Stimulated activated CD4-positive, alpha-beta T cell treated with anti-CD3 and anti-CD28 coated beads, Interleukin-2, amount 100 ng/mL, for 48 hours (primary cell): ENCODE measurements at regions not wholly inside any gene's neighbourhood (a gene's known extent, or its start where the extent isn't known, plus 50 kb on each side); places are given as distances from the start of the nearest gene placed in this dataset.

Source experiments
- DNase-seq, 2 donors: peaks; one replicate each; pipeline ENCODE4 v3.0.0-alpha.2; 2020

- no peak for DNase-seq
Measured at GRCh38 chr7:46850563-46851330, 731.2 kb downstream of the TNS3 start.

- no peak for DNase-seq
Measured at GRCh38 chr7:46848944-46849343, 733.0 kb downstream of the TNS3 start.

DNA sequence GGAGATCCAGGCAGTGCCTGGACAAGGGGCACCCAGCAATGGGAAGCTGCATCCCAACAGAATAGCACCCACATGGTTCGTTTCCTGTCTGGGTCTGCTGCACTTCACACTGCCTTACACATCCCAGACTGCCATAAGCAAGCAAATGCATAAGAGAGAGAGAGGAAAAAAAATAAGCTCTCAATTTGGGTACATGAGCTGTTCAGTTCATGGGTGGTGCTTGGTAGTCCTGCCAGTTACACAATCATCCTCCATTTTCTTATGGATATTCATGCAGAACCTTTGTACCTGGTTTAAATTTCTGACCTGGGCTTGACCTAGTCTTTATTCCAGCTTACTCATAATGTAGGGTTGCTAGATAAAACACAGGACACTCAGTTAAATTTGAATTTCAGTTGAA lies 733.6 kb downstream of the TNS3 start:
- DNase-seq = no peak

- no peak for DNase-seq
Measured at GRCh38 chr7:46847126-46847525, 734.8 kb downstream of the TNS3 start.

DNA sequence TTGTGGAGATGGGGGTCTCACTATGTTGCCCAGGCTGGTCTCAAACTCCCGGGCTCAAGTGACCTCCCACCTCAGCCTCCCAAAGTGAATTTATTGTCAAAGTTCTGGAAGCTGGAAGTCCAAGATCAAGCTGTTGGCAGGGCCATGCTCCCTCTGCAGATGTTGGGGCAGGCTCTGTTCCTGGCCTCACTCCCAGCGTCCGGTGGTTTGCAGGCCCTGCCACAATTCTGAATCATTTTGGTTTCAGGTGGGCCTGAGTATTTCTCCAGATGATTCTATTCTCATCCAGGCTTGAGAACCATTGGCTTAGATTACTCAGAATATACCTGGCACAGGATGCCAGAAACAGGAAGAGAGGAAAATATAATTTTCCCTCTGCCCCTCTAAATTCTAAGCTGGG lies 737.4 kb downstream of the TNS3 start:
- DNase-seq = no peak

DNA sequence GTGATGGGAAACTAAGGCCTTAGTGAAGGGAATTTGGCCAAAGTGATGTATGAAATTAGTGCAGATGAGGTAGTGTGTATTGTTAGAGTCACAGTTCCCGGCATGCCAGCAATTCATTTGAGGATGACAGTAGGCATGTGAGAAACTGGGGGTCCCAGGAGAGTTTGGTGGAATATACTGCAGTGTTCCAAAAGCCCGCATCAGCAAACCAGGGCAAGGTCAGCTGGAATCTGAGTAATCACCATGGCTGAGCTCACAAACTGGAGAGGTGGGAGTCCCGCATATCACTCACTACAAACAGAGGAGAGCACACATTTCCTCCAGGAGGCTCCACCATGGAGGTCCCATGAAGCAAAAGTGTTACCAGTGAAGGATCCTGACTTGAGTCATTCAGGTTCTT lies 740.7 kb downstream of the TNS3 start:
- DNase-seq = no peak

- no peak for DNase-seq
Measured at GRCh38 chr7:46839651-46840050, 742.3 kb downstream of the TNS3 start.

DNA sequence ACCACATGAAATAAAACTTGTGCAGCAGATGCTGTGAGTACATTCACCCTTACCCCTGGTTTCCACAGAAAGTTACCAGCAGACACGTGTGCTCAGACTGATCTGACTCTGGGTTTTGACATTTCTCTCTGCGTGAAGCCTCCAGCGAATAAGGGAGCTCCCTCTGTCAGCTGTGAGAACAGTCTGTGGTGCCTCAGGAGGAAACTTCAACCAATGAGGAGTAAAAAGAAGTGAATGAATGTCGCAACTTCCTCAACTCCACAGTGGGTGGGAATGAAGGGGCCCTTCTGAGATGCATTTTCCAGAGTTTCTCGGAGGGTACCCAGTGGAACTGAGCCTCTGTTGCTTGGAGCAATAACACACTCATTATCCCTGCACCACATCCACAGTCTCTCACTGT lies 743.4 kb downstream of the TNS3 start:
- DNase-seq = no peak

GRCh38 chr7:46835556-46835955 lies 746.4 kb downstream of the TNS3 start:
- no peak for DNase-seq

DNA sequence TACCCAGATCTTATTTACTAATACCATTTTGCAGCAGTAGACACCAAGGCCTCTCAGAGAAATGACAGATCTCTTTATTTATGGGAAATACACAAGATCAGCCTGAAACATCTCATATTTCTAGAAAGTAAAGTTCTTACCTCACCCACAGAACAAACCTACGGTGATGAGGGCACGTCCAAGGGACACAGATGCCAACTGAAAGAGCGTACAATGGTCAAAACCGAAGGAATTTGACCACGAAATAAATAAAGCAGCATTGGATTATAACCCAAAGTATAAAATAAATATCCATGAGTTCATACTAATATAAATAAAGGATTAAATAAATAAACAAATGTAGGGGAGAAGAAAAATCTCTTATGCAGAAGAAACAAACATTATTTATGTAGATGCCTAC lies 747.0 kb downstream of the TNS3 start:
- no peak for DNase-seq

DNA sequence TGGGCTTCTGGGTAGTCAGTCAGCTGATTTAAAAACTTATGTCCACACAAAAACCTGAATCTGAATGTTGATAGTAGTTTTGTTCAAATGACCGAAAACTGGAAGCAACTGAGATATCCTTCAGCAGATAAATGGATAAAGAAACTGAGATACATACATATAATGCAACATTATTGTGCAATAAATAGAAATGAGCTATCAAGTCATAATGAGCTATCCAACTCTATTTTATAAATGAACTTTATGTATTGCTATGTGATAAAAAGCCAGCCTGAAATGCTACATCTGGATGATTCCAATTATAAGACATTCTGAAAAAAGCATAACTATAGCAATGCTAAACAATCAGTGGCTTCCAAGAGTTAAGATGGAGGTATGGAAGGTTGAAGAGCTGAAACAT lies 748.7 kb downstream of the TNS3 start:
- no peak for DNase-seq

GRCh38 chr7:46832136-46832535 lies 749.8 kb downstream of the TNS3 start:
- DNase-seq = no peak

- no peak for DNase-seq
Measured at GRCh38 chr7:46819819-46820218, 762.1 kb downstream of the TNS3 start.

DNA sequence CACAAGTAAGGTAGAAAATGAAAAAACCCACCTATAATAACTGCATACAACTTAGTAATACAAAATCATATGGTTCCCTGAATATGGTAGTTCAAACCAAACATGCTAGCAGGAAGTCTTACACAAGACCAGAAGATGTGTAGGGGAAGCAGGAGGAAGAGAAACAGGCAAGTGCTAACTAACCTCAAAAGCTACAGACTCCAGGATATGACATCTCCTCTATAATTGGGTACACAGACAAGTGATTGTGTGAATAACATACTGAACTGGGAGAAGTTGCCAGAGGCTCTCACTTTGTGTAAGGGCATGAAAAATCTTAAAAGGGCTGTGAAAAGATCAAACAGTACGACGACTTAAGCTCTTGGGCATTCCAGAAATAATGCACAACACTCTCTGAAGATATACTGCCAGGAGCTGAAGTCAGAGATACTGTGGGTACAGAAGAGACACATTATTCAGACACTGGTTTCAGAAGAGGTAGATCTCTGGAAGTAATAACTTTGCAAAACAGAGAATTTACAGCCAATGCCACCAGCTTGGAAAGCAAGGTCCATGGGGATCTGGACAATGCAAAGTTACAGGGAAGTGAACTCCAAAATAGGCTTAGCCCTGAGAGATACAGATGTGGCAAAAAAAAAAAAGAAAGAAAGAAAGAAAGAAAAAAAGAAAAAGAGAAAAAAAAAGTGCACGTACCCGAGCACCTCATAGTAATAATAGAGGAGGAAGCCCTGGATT lies 767.2 kb downstream of the TNS3 start:
- DNase-seq = no peak

DNA sequence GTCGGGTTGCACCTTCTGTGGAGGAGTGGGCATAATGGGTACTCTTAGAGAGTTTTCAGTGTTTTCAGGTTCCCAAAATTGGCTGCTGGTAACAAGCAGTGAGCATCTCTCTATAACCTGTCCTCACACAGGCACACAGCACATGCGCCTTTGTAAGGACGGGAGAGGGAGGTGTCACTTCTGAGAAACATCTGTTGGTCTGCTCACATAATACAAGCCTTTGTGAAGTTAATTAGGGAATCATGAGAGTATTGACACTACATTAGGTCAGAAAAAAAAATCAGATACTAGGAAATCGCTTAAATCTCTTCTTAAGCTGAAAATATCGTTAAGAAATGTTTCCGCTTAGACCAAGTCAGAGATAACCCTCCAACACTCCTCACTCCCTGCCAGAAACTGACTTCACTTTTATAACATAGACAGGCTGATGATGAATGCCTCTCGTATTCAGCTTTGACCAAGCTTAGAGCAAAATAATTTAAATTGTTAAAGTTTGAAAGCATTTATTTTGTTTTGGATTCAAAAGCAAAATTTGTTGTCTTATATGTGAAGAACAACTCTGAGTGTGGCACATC lies 769.7 kb downstream of the TNS3 start:
- no peak for DNase-seq

DNA sequence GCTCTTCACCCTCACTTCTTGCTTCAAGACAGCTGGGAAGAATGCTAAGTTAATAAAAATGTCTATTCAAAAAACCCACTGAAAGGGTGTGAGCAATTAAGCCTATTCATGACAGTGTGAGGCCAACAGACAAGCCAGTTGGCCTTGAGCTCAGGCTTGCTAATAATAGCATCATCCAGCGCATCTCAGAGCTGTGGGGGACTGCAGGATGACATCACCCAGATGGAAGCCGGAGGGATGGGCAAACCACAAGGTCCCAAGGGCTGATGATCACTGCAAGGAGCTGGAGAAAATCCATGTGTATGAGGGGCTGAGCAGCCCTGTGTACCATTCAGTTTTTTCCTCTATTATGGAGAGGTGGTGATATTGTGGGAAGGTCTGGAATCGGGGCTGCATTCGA lies 770.4 kb downstream of the TNS3 start:
- DNase-seq = no peak

DNA sequence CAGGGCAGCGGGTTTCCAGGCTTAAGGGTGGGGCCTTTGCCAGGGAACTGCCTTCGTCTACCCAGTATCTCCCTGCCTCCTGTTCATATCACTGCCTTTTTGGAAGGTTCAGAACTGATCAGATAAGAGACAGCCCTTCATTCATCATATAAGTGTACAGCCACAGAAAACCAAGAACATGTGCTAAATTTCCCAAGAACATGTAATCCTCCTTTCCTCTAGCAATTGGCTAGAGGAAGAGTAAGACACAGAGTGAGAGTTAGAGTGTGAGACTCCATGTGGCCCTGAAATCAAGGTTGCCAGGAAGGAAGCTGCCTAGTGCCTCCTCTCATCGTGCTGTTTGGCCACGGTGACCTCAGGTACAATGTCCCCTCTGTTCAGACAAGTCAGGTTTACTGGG lies 770.9 kb downstream of the TNS3 start:
- no peak for DNase-seq

DNA sequence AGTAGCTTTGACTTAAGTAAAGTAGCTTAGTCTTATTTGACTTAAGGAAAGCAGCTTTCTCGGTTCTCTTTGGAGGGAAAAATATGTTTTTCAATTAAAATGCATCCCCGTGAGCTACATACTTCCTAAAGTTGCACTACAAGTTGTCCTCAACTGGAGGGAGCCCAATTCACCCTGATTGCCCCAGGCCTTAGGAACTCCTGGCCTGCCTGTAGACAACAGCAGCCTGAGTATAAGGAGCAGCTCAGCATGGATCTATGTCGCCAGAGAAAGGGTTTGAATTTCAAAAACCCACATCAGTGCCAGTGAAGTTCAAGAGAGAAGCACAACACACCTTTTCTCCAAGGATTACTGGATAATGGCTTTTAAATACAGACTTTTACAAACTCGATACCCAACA lies 772.0 kb downstream of the TNS3 start:
- no peak for DNase-seq

DNA sequence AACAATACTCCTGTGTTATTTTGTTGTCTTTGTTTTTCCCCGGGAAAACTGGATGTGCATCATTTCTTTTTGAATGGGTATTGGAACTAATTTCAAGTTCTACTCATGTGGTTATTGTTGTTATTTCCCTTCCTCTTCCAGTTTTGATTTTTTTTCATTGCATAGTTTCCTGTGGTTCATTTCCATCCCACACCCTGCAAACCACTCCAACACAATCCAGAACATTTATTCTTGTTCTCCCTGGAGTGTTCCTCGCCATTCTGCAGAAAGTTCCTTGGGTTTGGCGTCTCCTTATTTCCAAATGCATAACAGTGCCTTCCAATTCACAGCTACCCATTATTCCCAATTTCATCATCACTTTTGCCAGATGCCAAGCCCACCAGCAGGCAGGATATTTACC lies 775.1 kb downstream of the TNS3 start:
- no peak for DNase-seq

- DNase-seq = no peak
Measured at GRCh38 chr7:46802479-46802878, 779.4 kb downstream of the TNS3 start.

DNA sequence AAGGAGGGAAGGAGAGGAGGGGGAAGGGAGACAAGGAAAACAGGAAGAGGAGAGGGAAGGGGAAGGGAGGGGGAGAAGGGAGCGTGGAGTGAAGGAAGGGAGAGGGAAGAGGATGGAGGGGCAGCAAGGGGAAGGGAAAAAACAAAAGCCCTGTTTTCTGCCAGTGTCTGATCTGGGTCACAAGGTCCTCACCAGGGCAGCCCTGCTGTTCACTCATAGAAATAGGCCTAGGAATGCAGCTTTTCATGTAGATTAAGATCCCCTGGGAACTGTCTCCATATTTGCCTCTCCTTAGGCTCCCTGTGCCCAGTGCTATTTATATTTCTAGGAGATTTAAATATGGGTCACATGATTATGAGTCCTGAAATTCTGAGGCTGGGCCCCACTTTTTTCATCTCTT lies 790.7 kb downstream of the TNS3 start:
- DNase-seq = no peak

DNA sequence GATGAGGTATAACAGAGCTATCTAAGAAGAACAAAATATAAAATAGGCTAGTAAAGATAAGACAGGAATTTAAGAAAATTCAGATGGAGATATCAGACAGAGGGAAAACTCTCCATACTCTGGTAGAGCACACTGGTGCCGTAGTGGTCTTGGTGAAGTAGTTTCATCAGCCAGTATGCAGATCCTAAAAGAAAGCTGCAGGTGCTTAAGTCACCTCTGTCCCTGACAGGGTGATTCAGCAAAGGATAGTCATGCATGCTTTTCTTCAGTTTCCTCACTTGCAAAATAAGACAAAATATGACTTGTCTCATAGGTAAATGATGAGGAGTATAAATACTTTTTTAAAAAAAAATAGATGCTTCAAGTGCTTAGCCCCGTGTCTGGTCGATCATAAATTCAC lies 794.9 kb downstream of the TNS3 start:
- no peak for DNase-seq

DNA sequence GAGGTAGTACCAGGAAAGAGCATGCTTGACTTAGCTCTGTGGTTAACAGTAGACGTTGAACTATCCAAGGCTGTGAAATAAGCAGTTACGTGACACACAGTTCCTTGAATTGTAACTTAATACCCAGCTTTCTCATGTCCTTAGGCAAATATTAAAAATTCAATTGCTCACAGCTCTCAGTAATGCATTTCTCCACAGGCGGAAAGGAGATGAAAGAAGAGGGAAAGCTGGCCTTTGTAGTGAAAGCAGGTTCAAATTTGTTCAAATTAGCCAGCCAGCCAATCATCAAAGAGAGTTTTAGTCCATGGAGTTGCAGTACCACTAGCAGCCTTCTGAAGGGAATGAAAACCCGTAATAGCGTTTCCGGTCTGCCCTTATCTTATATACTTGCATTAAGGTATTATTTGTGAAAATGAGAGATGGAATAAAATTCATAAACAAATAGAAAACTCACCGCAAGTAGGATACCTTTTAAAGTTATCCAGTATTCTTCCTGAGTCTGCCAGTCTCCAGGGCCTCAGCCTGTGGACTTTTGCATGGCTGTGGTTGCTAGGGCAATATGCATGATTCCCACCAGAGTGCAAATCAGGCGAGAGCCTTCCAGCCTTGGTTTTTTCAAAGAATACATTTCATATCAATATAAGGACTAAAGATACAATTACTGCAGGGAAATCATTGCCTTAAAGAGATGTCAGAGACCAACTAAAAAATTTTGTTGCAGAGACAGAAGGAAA lies 795.5 kb downstream of the TNS3 start:
- no peak for DNase-seq

DNA sequence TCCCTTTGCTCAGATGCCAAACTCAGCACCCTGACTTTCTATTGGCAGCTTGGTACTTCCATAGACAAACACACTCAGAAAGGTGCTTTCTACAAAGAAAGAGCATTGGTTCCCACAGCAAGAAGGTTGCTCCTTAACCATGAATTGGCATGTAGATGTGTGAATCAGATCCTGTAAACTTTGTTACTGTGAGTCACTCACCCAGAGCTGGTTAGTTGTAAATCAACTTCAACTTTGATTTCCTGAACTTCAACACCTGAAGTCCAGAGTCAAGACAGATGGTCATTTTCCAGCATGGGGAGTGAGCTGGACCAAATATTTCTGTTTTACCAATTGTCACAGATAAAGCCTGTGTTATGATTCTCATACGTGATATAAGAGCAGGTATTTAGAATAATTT lies 797.2 kb downstream of the TNS3 start:
- no peak for DNase-seq
